ENCODE measurements at regions not wholly inside any gene's neighbourhood (a gene's known extent, or its start where the extent isn't known, plus 50 kb on each side); places are given as distances from the start of the nearest gene placed in this dataset.

- TF ChIP-seq ZNF70 (CRISPR knock-in tag; IDR thresholded peaks at IDR 0.05) = no peak
- no peak for TF ChIP-seq CSRNP3 (CRISPR knock-in tag; IDR thresholded peaks at IDR 0.05)
- TF ChIP-seq OSR1 (CRISPR knock-in tag; IDR thresholded peaks at IDR 0.05) = no peak
- no peak for TF ChIP-seq ESRRG (CRISPR knock-in tag; IDR thresholded peaks at IDR 0.05)
- no peak for TF ChIP-seq ISL1 (CRISPR knock-in tag; IDR thresholded peaks at IDR 0.05)
- no peak for TF ChIP-seq ZNF565 (CRISPR knock-in tag; conservative IDR thresholded peaks at IDR 0.05; ENCODE audit: low read depth)
- no peak for TF ChIP-seq TOX (CRISPR knock-in tag; IDR thresholded peaks at IDR 0.05; ENCODE audit: borderline replicate concordance)
- no peak for TF ChIP-seq ZC3H10 (CRISPR knock-in tag; IDR thresholded peaks at IDR 0.05)
- TF ChIP-seq POU6F1 (CRISPR knock-in tag; IDR thresholded peaks at IDR 0.05; ENCODE audit: borderline replicate concordance, low read depth) = no peak
- TF ChIP-seq BACH2 (CRISPR knock-in tag; IDR thresholded peaks at IDR 0.05; ENCODE audit: borderline replicate concordance) = no peak
- no peak for TF ChIP-seq ZNF8 (CRISPR knock-in tag; IDR thresholded peaks at IDR 0.05)
- TF ChIP-seq SNAI2 (CRISPR knock-in tag; IDR thresholded peaks at IDR 0.05) = no peak
- TF ChIP-seq PPARA (CRISPR knock-in tag; IDR thresholded peaks at IDR 0.05; ENCODE audit: borderline replicate concordance) = no peak
These were observed 293.6 kb downstream of the TDRD3 start for GRCh38 chr13:60690604-60691003.

GRCh38 chr13:60689571-60689970, 292.6 kb downstream of the TDRD3 start:
- TF ChIP-seq PPARA (CRISPR knock-in tag; IDR thresholded peaks at IDR 0.05; ENCODE audit: borderline replicate concordance) = no peak
- TF ChIP-seq ISL1 (CRISPR knock-in tag; IDR thresholded peaks at IDR 0.05) = no peak
- no peak for TF ChIP-seq CSRNP3 (CRISPR knock-in tag; IDR thresholded peaks at IDR 0.05)
- no peak for TF ChIP-seq ZNF565 (CRISPR knock-in tag; conservative IDR thresholded peaks at IDR 0.05; ENCODE audit: low read depth)
- no peak for TF ChIP-seq SNAI2 (CRISPR knock-in tag; IDR thresholded peaks at IDR 0.05)
- no peak for TF ChIP-seq POU6F1 (CRISPR knock-in tag; IDR thresholded peaks at IDR 0.05; ENCODE audit: borderline replicate concordance, low read depth)
- TF ChIP-seq ZFP3 (CRISPR knock-in tag; IDR thresholded peaks at IDR 0.05) = no peak
- TF ChIP-seq ZC3H10 (CRISPR knock-in tag; IDR thresholded peaks at IDR 0.05) = no peak
- no peak for TF ChIP-seq ZFP30 (CRISPR knock-in tag; IDR thresholded peaks at IDR 0.05)
- no peak for TF ChIP-seq PATZ1 (CRISPR knock-in tag; IDR thresholded peaks at IDR 0.05; ENCODE audit: borderline replicate concordance)
- no peak for TF ChIP-seq TSHZ2 (CRISPR knock-in tag; IDR thresholded peaks at IDR 0.05)
- TF ChIP-seq RARB (CRISPR knock-in tag; IDR thresholded peaks at IDR 0.05) = no peak
- TF ChIP-seq CSDC2 (CRISPR knock-in tag; IDR thresholded peaks at IDR 0.05) = no peak
- no peak for TF ChIP-seq ZNF70 (CRISPR knock-in tag; IDR thresholded peaks at IDR 0.05)
- no peak for TF ChIP-seq ZNF8 (CRISPR knock-in tag; IDR thresholded peaks at IDR 0.05)
- no peak for TF ChIP-seq GLIS3 (CRISPR knock-in tag; IDR thresholded peaks at IDR 0.05)
- no peak for TF ChIP-seq ARNTL (CRISPR knock-in tag; IDR thresholded peaks at IDR 0.05; ENCODE audit: borderline replicate concordance, low read depth)
- no peak for TF ChIP-seq TOX (CRISPR knock-in tag; IDR thresholded peaks at IDR 0.05; ENCODE audit: borderline replicate concordance)

More at GRCh38 chr13:60690604-60691003, 293.6 kb downstream of the TDRD3 start:
- no peak for ATAC-seq

More at GRCh38 chr13:60689571-60689970, 292.6 kb downstream of the TDRD3 start:
- ATAC-seq = no peak

Measured in SK-N-SH treated with all-trans-retinoic acid at 6 μM for 48 hours (cell line).